Karpas-422 (cell line): ENCODE measurements at regions not wholly inside any gene's neighbourhood (a gene's known extent, or its start where the extent isn't known, plus 50 kb on each side); places are given as distances from the start of the nearest gene placed in this dataset.

Source experiments
- DNase-seq: peaks from one replicate; pipeline ENCODE4 v3.0.0-alpha.2; 2015
- H2AFZ ChIP-seq: fragments of 200-600 bp; sonication (generic); 2 replicates; pipeline ENCODE4 v1.6.1; 2014; ENCODE audit warnings: antibody characterized with exemption, low read length, mixed read lengths
- H3K27ac ChIP-seq: fragments of 200-600 bp; sonication (generic); 2 replicates; pipeline ENCODE4 v1.5.1; 2014; ENCODE audit warnings: mild to moderate bottlenecking, low read length, moderate library complexity
- H3K27me3 ChIP-seq: fragments of 200-600 bp; sonication (generic); 2 replicates; pipeline ENCODE4 v1.6.1; 2014; ENCODE audit warnings: low read length, mixed read lengths
- H3K36me3 ChIP-seq: fragments of 200-600 bp; sonication (generic); 2 replicates; pipeline ENCODE4 v1.6.1; 2014; ENCODE audit warnings: low read length, mixed read lengths; ENCODE audit not compliant: insufficient read depth
- H3K4me1 ChIP-seq: fragments of 200-600 bp; sonication (generic); 2 replicates; pipeline ENCODE4 v1.6.1; 2014; ENCODE audit warnings: mild to moderate bottlenecking, low read length, mixed read lengths
- H3K4me2 ChIP-seq: fragments of 200-600 bp; sonication (generic); 2 replicates; pipeline ENCODE4 v1.6.1; 2014; ENCODE audit warnings: low read length, low read depth, mild to moderate bottlenecking; ENCODE audit not compliant: poor library complexity, severe bottlenecking
- H3K4me3 ChIP-seq: fragments of 200-600 bp; sonication (generic); 2 replicates; pipeline ENCODE4 v1.5.1; 2014; ENCODE audit warnings: mild to moderate bottlenecking, antibody characterized with exemption, low read length, mixed read lengths
- H3K79me2 ChIP-seq: fragments of 200-600 bp; sonication (generic); 2 replicates; pipeline ENCODE4 v1.6.1; 2014; ENCODE audit warnings: mild to moderate bottlenecking, low read length, mixed read lengths
- H3K9ac ChIP-seq: fragments of 200-600 bp; sonication (generic); 2 replicates; pipeline ENCODE4 v1.6.0; 2014; ENCODE audit warnings: low read length
- H3K9me2 ChIP-seq: fragments of 200-600 bp; sonication (generic), shearing (Covaris generic); replicated peaks from 2 replicates; pipeline ENCODE4 v1.6.0; 2014; ENCODE audit warnings: mild to moderate bottlenecking, low read length, moderate library complexity; ENCODE audit not compliant: insufficient read depth
- H3K9me3 ChIP-seq: fragments of 300-700, 200-600 bp; sonication (generic); 2 replicates; pipeline ENCODE4 v1.6.1; 2014; ENCODE audit warnings: low read length, mixed read lengths
- H4K20me1 ChIP-seq: fragments of 200-600 bp; sonication (generic); 2 replicates; pipeline ENCODE4 v1.6.1; 2014; ENCODE audit warnings: mild to moderate bottlenecking, antibody characterized with exemption, low read length, low read depth; ENCODE audit not compliant: insufficient read depth

- H3K9me3 ChIP-seq: peaks cover 3% of the 10 kb centered on the region
- H4K20me1 ChIP-seq: no peaks in the 10 kb centered on the region
- H3K27me3 ChIP-seq: no peaks in the 10 kb centered on the region
- DNase-seq: no peak
- no peak overlapping the region for H3K4me2 ChIP-seq
- H3K9ac ChIP-seq: no peak overlapping the region
- no peaks in the 10 kb centered on the region for H3K36me3 ChIP-seq
- no peak overlapping the region for H2AFZ ChIP-seq
- no peaks in the 10 kb centered on the region for H3K4me1 ChIP-seq
- H3K79me2 ChIP-seq: no peaks in the 10 kb centered on the region
- no peak overlapping the region for H3K4me3 ChIP-seq
- H3K9me2 ChIP-seq: no peaks in the 10 kb centered on the region
- no peak overlapping the region for H3K27ac ChIP-seq
Measured at GRCh38 chr3:111368056-111368455, 173.9 kb upstream of the CD96 start.

DNA sequence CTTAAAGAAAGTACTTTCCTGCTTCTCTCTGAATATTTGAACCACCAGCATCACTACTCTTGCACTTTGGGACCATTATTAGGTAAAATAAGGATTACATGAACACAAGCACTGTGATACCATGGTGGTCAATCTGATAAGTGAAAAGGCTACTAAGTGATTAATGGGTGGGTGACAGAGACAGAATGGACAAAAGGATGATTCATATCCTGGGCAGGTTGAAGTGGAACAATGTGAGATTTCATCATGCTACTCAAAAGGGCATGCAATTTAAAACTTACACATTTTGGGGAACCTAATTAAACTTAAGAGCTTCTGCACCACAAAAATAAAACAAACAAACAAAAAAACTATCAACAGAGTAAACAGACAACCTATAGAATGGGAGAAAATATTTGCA is 172.0 kb upstream of the CD96 start:
- Histone ChIP-seq H3K9me2 (no peaks in the 10 kb centered on the region), H3K4me3 (no peak overlapping the region), H3K79me2 (no peaks in the 10 kb centered on the region), H3K27me3 (no peaks in the 10 kb centered on the region), H3K27ac (no peak overlapping the region), H2AFZ (no peak overlapping the region), H3K4me1 (no peaks in the 10 kb centered on the region), H3K36me3 (no peaks in the 10 kb centered on the region), H3K4me2 (no peak overlapping the region), H3K9ac (no peak overlapping the region), H3K9me3 (peaks cover 3% of the 10 kb centered on the region), H4K20me1 (no peaks in the 10 kb centered on the region)
- no peak for DNase-seq

GRCh38 chr3:111373239-111373638 is 168.8 kb upstream of the CD96 start:
- no peaks in the 10 kb centered on the region for H3K4me1 ChIP-seq

DNA sequence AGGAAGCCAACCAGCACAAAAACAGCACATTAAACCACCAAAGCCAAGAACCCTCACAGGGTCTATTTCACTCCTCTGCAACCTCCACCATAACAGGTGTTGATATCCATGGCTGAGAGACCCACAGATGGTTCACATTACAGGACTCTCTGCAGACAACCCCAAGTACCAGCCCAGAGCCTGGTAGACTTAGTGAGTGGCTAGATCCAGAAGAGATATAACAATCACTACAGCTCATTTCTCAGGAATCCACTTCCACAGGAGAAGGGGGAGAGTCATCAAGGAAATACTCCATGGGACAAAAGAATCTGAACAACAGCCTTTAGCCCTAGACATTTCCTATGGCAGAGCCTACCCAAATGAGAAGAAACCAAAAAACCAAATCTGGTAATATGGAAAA is 168.1 kb upstream of the CD96 start:
- no peak overlapping the region for H2AFZ ChIP-seq
- no peaks in the 10 kb centered on the region for H3K4me1 ChIP-seq
- no peak overlapping the region for H3K9ac ChIP-seq
- no peaks in the 10 kb centered on the region for H3K36me3 ChIP-seq
- no peak overlapping the region for H3K27ac ChIP-seq
- H3K79me2 ChIP-seq: no peaks in the 10 kb centered on the region
- H3K4me3 ChIP-seq: no peak overlapping the region
- no peak overlapping the region for H3K4me2 ChIP-seq
- no peaks in the 10 kb centered on the region for H3K27me3 ChIP-seq
- no peaks in the 10 kb centered on the region for H4K20me1 ChIP-seq
- DNase-seq: no peak
- H3K9me3 ChIP-seq: peaks cover 3% of the 10 kb centered on the region
- no peaks in the 10 kb centered on the region for H3K9me2 ChIP-seq

More at GRCh38 chr3:111373239-111373638, 168.8 kb upstream of the CD96 start:
- Histone ChIP-seq H3K27ac (no peak overlapping the region), H4K20me1 (no peaks in the 10 kb centered on the region), H3K36me3 (no peaks in the 10 kb centered on the region), H3K4me2 (no peak overlapping the region), H3K79me2 (no peaks in the 10 kb centered on the region), H3K4me3 (no peak overlapping the region), H2AFZ (no peak overlapping the region), H3K9me2 (no peaks in the 10 kb centered on the region), H3K27me3 (no peaks in the 10 kb centered on the region), H3K9ac (no peak overlapping the region), H3K9me3 (peaks cover 3% of the 10 kb centered on the region)
- no peak for DNase-seq

- no peak overlapping the region for H3K27ac ChIP-seq
- no peaks in the 10 kb centered on the region for H3K4me1 ChIP-seq
- no peaks in the 10 kb centered on the region for H3K9me2 ChIP-seq
- no peaks in the 10 kb centered on the region for H3K9me3 ChIP-seq
- H3K27me3 ChIP-seq: no peaks in the 10 kb centered on the region
- H2AFZ ChIP-seq: no peak overlapping the region
- H3K4me2 ChIP-seq: no peak overlapping the region
- no peaks in the 10 kb centered on the region for H4K20me1 ChIP-seq
- H3K9ac ChIP-seq: no peak overlapping the region
- no peak for DNase-seq
- no peak overlapping the region for H3K4me3 ChIP-seq
- H3K79me2 ChIP-seq: no peaks in the 10 kb centered on the region
- no peaks in the 10 kb centered on the region for H3K36me3 ChIP-seq
Measured at GRCh38 chr3:111385971-111386495, 156.0 kb upstream of the CD96 start.

DNA sequence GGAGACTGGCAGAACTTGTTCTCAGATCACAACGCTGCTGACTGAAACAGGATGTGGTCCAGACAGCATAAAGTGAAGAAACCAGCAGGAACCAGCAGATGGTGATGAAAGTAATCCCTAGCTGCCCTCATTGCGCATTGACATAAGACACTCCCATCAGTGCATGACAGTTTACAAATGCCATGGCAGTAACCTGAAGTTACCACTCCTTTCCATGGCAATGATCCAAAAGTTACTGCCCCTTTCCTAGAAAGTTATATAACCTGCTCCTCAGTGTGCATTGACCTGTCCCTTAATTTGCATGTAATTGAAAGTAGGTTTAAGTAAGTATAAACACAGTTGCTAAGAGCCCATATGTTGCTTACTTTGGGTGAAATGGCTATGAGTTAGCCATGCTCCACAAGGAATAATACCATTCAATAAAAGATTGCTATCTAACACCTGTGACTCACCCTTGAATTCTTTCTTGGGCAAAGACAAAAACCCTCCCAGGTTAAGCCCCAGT is 149.1 kb upstream of the CD96 start:
- Histone ChIP-seq H3K4me2 (no peak overlapping the region), H3K79me2 (no peaks in the 10 kb centered on the region), H3K9me3 (no peaks in the 10 kb centered on the region), H3K4me1 (no peaks in the 10 kb centered on the region), H3K9ac (no peak overlapping the region), H3K27ac (no peak overlapping the region), H3K27me3 (no peaks in the 10 kb centered on the region), H2AFZ (no peak overlapping the region), H4K20me1 (no peaks in the 10 kb centered on the region), H3K9me2 (no peaks in the 10 kb centered on the region), H3K36me3 (no peaks in the 10 kb centered on the region), H3K4me3 (no peak overlapping the region)
- no peak for DNase-seq

- H3K27me3 ChIP-seq: no peaks in the 10 kb centered on the region
- no peaks in the 10 kb centered on the region for H3K79me2 ChIP-seq
- H2AFZ ChIP-seq: no peak overlapping the region
- H3K4me1 ChIP-seq: no peaks in the 10 kb centered on the region
- H3K4me2 ChIP-seq: no peak overlapping the region
- no peaks in the 10 kb centered on the region for H3K36me3 ChIP-seq
- H3K9me2 ChIP-seq: no peaks in the 10 kb centered on the region
- no peak overlapping the region for H3K27ac ChIP-seq
- no peak for DNase-seq
- no peaks in the 10 kb centered on the region for H4K20me1 ChIP-seq
- H3K4me3 ChIP-seq: no peak overlapping the region
- no peak overlapping the region for H3K9ac ChIP-seq
- no peaks in the 10 kb centered on the region for H3K9me3 ChIP-seq
Measured at GRCh38 chr3:111412656-111413055, 129.3 kb upstream of the CD96 start.

DNA sequence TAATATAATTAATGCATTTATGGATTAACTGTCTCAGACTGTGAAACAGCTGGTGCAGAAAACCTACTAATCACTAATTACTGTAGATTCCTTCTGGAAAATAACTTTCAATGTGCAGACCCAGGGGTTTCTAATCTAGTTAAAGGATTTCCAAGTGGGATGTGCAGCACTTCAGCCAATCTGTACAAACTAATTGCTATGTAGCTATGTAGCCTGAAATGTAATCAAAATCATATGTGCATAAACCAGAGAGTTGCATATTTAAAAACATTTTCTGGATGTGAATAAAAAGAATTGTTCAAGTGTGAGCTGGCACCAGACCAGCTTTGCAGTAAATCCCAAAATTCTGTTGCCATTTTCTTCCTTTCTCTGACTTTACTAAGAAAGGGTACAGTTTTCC is 127.5 kb upstream of the CD96 start:
- Histone ChIP-seq H3K4me2 (no peak overlapping the region), H3K9ac (no peak overlapping the region), H3K36me3 (no peaks in the 10 kb centered on the region), H3K9me2 (no peaks in the 10 kb centered on the region), H3K9me3 (no peaks in the 10 kb centered on the region), H2AFZ (no peak overlapping the region), H4K20me1 (no peaks in the 10 kb centered on the region), H3K79me2 (no peaks in the 10 kb centered on the region), H3K4me1 (no peaks in the 10 kb centered on the region), H3K27ac (no peak overlapping the region), H3K27me3 (no peaks in the 10 kb centered on the region), H3K4me3 (no peak overlapping the region)
- DNase-seq: no peak

- Histone ChIP-seq H4K20me1 (no peaks in the 10 kb centered on the region), H2AFZ (no peak overlapping the region), H3K27me3 (no peaks in the 10 kb centered on the region), H3K4me3 (no peak overlapping the region), H3K4me1 (no peaks in the 10 kb centered on the region), H3K79me2 (no peaks in the 10 kb centered on the region), H3K9me3 (no peaks in the 10 kb centered on the region), H3K27ac (no peak overlapping the region), H3K9ac (no peak overlapping the region), H3K36me3 (no peaks in the 10 kb centered on the region), H3K9me2 (no peaks in the 10 kb centered on the region), H3K4me2 (no peak overlapping the region)
- DNase-seq: no peak
Measured at GRCh38 chr3:111415018-111415417, 127.0 kb upstream of the CD96 start.
